ENCODE measurements at regions not wholly inside any gene's neighbourhood (a gene's known extent, or its start where the extent isn't known, plus 50 kb on each side); places are given as distances from the start of the nearest gene placed in this dataset.

DNA sequence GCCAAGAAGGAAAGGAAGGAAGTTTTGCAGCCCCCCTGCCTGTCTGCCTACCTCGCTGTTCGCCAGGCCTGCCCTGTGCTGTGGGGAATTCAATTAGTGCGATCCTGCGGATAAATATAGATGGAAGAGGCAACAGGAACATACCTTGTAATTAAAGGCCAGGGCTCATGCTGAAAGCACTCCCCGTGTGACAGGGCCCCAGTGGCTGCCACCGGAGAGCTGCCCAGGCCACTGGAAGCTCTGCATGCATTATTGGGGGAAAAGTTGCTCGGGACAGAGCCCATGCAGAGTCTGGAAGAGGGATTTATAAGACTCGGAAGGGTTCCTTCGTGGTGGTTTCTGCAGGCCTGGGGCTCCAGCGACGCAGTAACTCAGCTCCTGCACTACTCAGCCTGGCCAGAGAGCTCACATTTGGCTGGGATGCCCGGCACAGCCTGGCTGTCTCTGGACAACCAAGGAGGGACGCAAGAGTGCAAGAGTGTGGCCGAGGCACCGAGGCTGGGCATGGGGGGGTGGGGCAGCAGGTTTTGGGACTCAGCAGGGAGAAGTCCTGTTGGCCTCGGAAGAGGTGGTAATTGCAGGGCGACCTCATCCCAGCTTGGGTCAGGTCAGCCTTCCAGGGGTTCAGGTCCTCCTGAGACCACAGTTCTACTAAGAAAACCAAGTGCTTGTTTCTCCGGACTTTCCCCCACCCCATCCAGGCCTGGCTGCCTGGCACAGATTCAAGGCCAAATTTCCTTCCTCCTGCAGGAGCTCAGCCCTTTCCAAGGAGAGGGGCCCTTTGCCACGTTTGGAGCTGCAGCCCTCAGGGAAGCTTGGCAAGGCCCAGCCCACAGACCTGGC, 68.1 kb upstream of the GGTA1 start:
- TF ChIP-seq, protein P1, sequence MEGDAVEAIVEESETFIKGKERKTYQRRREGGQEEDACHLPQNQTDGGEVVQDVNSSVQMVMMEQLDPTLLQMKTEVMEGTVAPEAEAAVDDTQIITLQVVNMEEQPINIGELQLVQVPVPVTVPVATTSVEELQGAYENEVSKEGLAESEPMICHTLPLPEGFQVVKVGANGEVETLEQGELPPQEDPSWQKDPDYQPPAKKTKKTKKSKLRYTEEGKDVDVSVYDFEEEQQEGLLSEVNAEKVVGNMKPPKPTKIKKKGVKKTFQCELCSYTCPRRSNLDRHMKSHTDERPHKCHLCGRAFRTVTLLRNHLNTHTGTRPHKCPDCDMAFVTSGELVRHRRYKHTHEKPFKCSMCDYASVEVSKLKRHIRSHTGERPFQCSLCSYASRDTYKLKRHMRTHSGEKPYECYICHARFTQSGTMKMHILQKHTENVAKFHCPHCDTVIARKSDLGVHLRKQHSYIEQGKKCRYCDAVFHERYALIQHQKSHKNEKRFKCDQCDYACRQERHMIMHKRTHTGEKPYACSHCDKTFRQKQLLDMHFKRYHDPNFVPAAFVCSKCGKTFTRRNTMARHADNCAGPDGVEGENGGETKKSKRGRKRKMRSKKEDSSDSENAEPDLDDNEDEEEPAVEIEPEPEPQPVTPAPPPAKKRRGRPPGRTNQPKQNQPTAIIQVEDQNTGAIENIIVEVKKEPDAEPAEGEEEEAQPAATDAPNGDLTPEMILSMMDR (IDR thresholded peaks at IDR 0.05) = no peak
- intact Hi-C loops (cut with DNase I) = no loop called here
- Histone ChIP-seq H3K9me3 (no peaks in the 10 kb centered on the region), H3K36me3 (no peaks in the 10 kb centered on the region), H3K27me3 (no peaks in the 10 kb centered on the region), H3K9ac (ENCODE audit: low read depth in 2 of 2, low read length in 2 of 2) (peak overlapping the region in 1 of 2 donors; percentile 35), H3K4me1 (no peaks in the 10 kb centered on the region), H3K4me3 (peak overlapping the region; percentile 7), H3K27ac (peak overlapping the region; percentile 22)
- no peak for DNase-seq

DNA sequence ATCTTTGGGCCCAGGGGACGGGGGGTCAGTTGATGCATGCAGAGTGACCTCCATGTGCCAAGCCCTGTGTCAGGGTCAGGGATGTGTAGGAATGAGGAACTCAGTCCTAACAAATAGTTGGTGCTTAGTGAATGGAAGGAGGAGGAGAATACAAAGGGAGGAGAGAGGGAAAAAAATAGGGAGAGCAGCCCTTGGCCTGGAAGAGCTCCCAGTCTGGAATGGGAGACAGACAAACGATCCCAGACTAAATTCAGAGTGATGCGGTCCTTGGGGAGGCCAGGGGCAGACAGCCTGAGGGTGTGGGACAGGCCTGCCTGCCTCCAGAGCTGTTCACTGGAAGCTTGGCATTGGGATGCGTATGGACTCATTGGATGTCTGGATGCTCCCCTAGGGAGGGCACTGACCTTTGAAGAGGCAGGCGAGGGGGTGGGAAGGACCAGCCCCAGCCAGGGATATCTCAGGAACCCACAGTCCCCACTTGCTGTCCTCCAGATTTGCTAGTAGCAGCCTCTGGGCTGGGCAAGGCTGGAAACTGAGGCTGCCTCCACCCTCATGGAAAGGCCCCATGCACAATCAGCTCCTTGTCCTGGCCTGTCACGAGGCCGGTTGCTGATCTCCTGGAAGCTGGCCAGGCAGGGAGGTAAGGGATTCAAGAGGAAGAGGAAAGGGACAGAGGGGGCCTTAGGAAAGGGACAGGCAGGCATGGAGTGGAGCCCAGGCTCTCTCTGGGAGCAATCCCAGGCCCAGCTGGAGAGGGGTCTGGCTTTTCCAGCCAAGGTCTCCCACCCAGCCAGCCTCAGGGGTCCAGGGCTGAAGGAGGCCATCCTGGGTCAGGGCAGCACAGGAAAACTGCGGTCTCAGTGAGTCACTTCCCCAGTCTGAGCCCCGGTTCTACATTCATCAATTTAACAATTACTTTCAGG, 69.0 kb upstream of the GGTA1 start:
- H3K27ac ChIP-seq = no peak overlapping the region
- intact Hi-C loops (cut with DNase I) = no loop called here
- H3K9me3 ChIP-seq = no peaks in the 10 kb centered on the region
- H3K9ac ChIP-seq (ENCODE audit: low read depth in 2 of 2, low read length in 2 of 2) = peak overlapping the region in 1 of 2 donors; percentile 35
- H3K4me1 ChIP-seq = no peaks in the 10 kb centered on the region
- TF ChIP-seq, protein P1 (IDR thresholded peaks at IDR 0.05) = no peak
- no peak for DNase-seq
- peak overlapping the region; percentile 7 for H3K4me3 ChIP-seq
- H3K36me3 ChIP-seq = no peaks in the 10 kb centered on the region
- H3K27me3 ChIP-seq = no peaks in the 10 kb centered on the region

DNA sequence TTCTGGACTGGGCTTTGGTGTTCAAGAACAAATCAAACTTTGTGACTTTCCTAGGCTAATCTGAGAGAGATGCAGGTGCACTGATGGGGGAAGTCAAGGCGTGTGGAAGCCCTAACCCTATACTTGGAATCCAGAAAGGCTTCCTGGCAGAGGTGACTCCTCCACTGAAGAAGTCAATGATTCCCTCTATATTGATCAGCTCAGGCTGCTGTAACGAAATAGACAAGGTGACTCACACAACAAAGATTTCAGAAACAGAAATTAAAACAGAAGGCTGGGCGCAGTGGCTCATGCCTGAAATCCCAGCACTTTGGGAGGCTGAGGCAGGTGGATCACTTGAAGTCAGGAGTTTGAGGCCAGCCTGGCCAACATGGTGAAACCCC, 69.6 kb upstream of the GGTA1 start:
- no peak for DNase-seq
- no peaks in the 10 kb centered on the region for H3K36me3 ChIP-seq
- no peaks in the 10 kb centered on the region for H3K27me3 ChIP-seq
- intact Hi-C loops (cut with DNase I) = no loop called here
- H3K4me3 ChIP-seq = no peak overlapping the region
- no peaks in the 10 kb centered on the region for H3K9me3 ChIP-seq
- no peak overlapping the region for H3K9ac ChIP-seq (ENCODE audit: low read depth in 2 of 2, low read length in 2 of 2)
- H3K27ac ChIP-seq = no peak overlapping the region
- no peaks in the 10 kb centered on the region for H3K4me1 ChIP-seq
- TF ChIP-seq, protein P1 (IDR thresholded peaks at IDR 0.05) = no peak

DNA sequence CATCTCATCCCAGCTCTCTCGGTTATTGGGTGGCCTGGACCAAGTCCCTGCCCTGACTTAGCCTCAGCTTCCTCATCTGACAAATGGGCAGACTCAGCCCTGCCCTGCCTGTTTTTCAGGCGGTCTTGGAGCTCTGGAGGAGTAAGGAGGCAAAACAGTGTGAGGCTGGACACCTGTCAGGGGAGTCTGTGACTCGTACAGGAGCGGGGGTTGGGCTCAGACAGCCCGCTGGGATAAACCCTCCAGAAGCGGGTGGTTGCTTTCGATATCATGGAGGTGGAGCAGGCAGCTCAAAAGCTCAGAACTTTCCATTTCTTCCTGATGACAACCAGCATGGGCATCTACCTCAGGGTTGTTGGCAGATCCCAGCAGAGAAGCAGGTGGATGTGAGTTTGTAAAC, 72.9 kb upstream of the GGTA1 start:
- no peaks in the 10 kb centered on the region for H3K36me3 ChIP-seq
- no peak overlapping the region for H3K9ac ChIP-seq (ENCODE audit: low read depth in 2 of 2, low read length in 2 of 2)
- H3K27me3 ChIP-seq = no peaks in the 10 kb centered on the region
- no peak overlapping the region for H3K4me3 ChIP-seq
- TF ChIP-seq, protein P1 (IDR thresholded peaks at IDR 0.05) = no peak
- no peak overlapping the region for H3K27ac ChIP-seq
- no peak for DNase-seq
- intact Hi-C loops (cut with DNase I) = no loop called here
- H3K4me1 ChIP-seq = no peaks in the 10 kb centered on the region
- H3K9me3 ChIP-seq = no peaks in the 10 kb centered on the region

DNA sequence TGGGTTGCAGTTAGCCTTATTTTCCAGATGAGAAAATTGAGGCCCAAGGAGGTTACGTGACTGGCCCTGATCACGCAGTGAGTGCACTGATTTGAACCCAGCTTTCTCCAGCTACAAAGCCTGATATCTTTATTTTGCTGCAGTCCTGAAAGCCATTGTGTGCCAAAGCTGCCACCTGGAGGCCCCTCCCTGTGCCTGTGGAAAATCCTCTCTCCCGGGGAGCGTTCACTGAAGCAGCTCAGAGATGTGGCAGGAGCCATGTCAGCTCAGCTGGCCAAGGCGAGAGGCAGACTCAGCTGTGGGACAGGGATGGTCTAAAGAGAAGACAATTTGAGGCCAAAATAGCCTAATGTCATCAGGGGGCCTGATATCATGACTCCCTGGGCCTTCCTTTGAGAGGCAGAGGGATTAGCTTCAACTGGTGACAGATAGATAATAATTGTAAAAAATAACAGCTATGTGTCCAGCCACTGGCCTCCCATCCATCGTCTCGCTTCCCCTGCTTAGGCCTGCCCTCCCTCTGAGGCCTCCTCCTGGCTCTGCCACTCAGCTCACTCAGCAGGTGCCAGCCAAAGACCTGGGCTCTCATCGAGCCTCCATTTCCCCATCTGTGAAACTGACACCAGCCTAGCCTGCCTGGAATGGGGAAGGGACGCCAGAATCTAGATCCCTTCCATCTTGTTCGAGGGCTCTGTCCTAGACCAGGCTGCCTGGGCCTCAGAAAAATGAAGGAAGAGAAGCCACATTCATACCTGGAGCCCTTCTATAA, 74.3 kb upstream of the GGTA1 start:
- intact Hi-C loops (cut with DNase I) = no loop called here
- H3K27ac ChIP-seq = no peak overlapping the region
- no peaks in the 10 kb centered on the region for H3K36me3 ChIP-seq
- no peaks in the 10 kb centered on the region for H3K27me3 ChIP-seq
- H3K4me3 ChIP-seq = no peak overlapping the region
- H3K4me1 ChIP-seq = no peaks in the 10 kb centered on the region
- no peaks in the 10 kb centered on the region for H3K9me3 ChIP-seq
- no peak for DNase-seq
- TF ChIP-seq, protein P1 (IDR thresholded peaks at IDR 0.05) = no peak
- H3K9ac ChIP-seq (ENCODE audit: low read depth in 2 of 2, low read length in 2 of 2) = no peak overlapping the region

All from colonic mucosa (tissue), 4 donors.